ENCODE measurements at regions not wholly inside any gene's neighbourhood (a gene's known extent, or its start where the extent isn't known, plus 50 kb on each side); places are given as distances from the start of the nearest gene placed in this dataset.

DNA sequence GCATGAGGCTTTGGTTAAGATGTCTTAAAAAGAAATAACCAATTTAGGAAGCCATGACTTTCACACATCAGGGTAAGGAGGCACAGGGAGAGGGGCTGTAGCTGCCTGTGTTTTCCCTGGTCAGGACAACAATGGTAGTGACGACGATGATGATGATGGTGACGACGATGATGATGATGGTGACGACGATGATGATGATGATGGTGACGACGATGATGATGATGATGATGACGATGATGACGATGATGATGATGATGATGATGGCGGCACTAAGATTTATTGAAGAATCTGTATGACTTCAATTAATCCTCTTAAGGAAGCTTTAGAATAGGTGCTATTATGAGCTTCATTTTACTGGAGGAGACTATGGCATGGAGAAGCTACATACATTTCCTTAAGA, 284.1 kb upstream of the TNRC6C start:
- TF ChIP-seq, protein P1, sequence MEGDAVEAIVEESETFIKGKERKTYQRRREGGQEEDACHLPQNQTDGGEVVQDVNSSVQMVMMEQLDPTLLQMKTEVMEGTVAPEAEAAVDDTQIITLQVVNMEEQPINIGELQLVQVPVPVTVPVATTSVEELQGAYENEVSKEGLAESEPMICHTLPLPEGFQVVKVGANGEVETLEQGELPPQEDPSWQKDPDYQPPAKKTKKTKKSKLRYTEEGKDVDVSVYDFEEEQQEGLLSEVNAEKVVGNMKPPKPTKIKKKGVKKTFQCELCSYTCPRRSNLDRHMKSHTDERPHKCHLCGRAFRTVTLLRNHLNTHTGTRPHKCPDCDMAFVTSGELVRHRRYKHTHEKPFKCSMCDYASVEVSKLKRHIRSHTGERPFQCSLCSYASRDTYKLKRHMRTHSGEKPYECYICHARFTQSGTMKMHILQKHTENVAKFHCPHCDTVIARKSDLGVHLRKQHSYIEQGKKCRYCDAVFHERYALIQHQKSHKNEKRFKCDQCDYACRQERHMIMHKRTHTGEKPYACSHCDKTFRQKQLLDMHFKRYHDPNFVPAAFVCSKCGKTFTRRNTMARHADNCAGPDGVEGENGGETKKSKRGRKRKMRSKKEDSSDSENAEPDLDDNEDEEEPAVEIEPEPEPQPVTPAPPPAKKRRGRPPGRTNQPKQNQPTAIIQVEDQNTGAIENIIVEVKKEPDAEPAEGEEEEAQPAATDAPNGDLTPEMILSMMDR (IDR thresholded peaks at IDR 0.05): no peak
- TF ChIP-seq POLR2A (IDR thresholded peaks at IDR 0.05): no peak

All from stomach (tissue), 4 donors.